SK-N-MC (cell line): ENCODE measurements at regions not wholly inside any gene's neighbourhood (a gene's known extent, or its start where the extent isn't known, plus 50 kb on each side); places are given as distances from the start of the nearest gene placed in this dataset.

Experiments used
- EZH2 ChIP-seq: fragments of 200-600 bp; sonication (generic); IDR thresholded peaks from one replicate; pipeline ENCODE4 v1.6.1; 2017; ENCODE audit warnings: antibody characterized with exemption
- FOXP2 ChIP-seq: optimal IDR thresholded peaks from 2 replicates; pipeline ENCODE3; 2011; ENCODE audit warnings: mild to moderate bottlenecking, moderate library complexity; ENCODE audit not compliant: insufficient read depth; ENCODE audit errors: extremely low read length, control extremely low read depth
- POLR2AphosphoS5 ChIP-seq: IDR thresholded peaks from 2 replicates; pipeline ENCODE4 v1.6.1; 2012; ENCODE audit warnings: mild to moderate bottlenecking, low read depth, low read length, borderline replicate concordance

DNA sequence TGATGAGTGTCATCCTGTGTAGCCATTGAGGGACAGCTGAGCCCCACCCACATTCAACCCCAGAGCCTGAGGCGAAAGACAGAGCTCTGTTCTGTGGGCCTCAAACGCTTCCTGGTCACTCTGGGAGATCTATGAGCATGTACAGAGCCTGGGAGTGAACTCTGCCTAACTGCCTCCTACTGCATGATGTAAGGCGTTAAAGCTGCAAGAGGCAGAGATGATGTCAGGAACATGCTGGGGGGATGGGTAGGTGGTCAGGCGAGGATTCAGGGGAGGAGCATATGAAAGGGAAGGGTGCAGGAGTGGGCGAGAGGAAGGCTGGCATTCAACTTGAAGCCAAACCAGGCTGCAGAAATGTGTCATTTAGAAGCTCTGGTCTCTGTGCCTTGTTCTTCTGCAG is 181.0 kb downstream of the TFCP2L1 start:
- TF ChIP-seq EZH2: no peak
- TF ChIP-seq POLR2AphosphoS5: no peak
- TF ChIP-seq FOXP2: no peak
